DLD1 (cell line): ENCODE measurements at regions not wholly inside any gene's neighbourhood (a gene's known extent, or its start where the extent isn't known, plus 50 kb on each side); places are given as distances from the start of the nearest gene placed in this dataset.

ENCODE experiments used
- in situ Hi-C: cut with HindIII; loops from 2 replicates; pipeline ENCODE4 v1.10.0; 2017; ENCODE audit warnings: low sequenced_read_pairs

DNA sequence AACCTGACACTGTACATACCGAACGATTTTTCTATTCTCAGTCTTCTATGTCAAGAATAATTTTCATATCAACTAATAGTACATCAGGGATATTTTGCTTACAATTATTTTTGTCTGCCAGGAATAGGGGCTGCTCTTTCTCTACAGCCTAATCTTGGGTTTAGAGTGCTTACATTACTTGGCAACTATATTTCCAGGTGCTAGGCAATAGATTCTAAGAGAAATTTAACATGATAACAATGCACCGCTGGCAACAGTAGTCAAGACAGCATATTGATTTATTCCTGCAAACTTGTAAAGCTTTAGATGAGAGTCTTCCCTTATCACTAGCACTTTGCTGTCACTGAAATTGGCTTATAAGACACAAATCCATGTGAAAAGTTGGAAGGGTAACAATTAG is 935.9 kb downstream of the CDH11 start:
- in situ Hi-C loops: no loop called here

DNA sequence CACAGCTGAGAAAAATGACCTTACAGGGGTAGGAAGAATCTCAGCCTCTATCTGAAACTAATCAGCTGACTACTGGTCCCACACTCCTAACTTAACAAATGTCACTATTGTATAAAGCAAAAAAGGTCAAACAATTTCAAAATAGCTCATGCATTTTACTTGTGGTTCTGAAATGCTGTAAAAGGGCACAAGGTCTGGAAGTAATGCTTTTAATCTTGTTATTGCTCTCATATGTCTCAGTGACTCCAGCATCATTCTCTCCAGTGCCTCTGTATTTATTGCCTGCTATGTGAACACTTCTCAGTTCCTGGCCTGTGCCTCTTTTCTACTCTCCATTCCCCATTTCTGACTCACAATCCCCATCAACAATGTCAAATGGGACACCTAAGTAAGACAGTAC is 937.7 kb downstream of the CDH11 start:
- in situ Hi-C loops: no loop called here

- in situ Hi-C loops: no loop called here
These were observed 938.9 kb downstream of the CDH11 start for GRCh38 chr16:64182985-64183384.

- in situ Hi-C loops: no loop called here
These were observed 940.5 kb downstream of the CDH11 start for GRCh38 chr16:64181271-64181925.

GRCh38 chr16:64180136-64180900 is 941.5 kb downstream of the CDH11 start:
- in situ Hi-C loops: no loop called here

DNA sequence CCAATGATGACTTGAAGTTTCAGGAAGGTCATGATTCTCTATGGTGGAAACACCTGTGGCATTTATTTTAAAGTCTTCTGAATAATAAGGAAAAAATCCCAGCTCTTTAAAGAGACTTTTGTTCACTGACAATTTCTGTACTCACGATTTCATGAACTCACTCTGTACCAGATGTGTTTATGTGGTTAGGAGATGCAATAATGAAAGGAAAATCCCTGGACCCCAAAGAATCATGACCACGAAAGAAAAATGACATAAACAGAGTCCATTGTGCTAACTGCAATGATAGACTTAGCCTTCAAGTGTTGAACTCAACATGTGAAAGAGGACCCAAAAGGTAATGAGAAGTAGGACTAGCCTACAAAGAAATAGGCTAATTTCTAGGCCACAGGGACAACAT is 947.5 kb downstream of the CDH11 start:
- in situ Hi-C loops: no loop called here

DNA sequence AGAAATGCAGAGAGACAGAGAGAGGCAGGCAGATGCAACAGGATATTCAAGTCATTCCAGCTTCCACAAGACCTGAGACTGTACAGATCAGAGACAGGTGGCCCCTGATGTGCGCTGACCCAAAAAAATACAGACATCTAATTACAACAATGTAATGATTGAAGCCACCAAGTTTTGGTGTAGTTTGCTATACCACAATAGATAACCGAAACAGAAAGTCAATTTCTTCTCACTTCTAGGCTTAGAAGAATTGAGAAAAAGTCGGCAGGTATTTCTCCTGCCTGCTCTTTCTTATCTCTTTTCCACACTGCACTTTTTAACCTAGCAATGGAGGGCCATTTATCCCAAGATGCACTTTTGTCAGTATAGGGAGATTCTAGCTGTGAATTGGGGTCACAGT is 949.2 kb downstream of the CDH11 start:
- in situ Hi-C loops: no loop called here

GRCh38 chr16:64172226-64172625 is 949.6 kb downstream of the CDH11 start:
- in situ Hi-C loops: no loop called here

DNA sequence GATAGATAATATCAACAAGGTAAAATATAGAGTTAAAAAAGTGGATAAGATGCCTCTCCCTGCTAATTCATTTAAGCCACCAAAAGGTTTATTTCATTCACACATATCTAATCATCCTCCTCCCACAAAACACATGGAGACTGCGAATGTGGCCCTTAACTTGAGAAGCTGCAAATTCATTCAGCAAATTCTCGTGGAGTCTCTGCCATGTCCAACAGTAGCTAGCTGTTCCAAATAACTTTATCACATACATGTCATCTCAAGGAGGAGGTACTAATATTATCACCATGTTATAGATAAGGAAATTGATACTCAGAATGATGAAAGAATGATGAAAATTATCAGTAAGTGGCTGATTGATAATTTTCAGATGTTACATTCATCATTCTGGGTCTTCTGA is 950.2 kb downstream of the CDH11 start:
- in situ Hi-C loops: no loop called here

GRCh38 chr16:64168371-64168770 is 953.5 kb downstream of the CDH11 start:
- in situ Hi-C loops: no loop called here

DNA sequence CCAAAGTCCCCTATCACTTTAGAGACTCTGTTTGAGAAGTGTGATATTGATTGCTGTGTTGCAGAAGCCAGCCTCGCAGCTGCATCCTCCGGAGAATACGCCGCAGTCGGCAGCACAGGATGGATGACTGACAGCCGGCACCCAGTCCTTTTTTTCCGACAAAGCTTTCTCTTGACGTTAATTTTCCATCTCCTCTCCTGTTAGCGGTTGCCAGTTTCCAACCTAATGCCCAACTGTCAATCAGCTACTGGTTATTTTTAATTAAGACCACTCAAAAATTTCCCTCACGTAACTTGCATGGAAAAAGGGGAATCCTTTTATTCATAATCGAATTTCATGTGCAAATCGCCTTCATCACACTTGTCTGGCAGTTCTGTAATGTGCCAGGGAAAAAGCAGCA is 953.9 kb downstream of the CDH11 start:
- in situ Hi-C loops: no loop called here

- in situ Hi-C loops: no loop called here
These were observed 956.5 kb downstream of the CDH11 start for GRCh38 chr16:64165368-64165767.

GRCh38 chr16:64162613-64163375 is 959.1 kb downstream of the CDH11 start:
- in situ Hi-C loops: no loop called here

DNA sequence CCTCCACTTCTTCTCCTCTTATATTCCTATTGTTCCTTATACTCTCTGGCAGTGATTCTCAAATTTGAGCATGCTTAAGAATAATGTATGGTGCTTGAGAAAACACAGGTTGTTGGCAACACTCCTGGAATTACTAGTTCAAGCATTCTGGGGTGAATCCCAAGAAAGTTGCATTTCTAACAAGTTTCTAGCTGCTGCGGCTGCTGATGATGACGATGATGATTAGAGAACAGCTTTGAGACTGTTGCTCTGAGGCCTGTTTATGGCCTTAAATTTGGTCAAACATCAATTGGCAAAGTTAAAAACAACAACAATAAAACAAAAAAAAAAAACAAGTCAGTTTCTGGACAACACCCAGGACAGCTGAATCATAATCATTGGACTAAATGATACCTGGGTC is 961.9 kb downstream of the CDH11 start:
- in situ Hi-C loops: no loop called here

DNA sequence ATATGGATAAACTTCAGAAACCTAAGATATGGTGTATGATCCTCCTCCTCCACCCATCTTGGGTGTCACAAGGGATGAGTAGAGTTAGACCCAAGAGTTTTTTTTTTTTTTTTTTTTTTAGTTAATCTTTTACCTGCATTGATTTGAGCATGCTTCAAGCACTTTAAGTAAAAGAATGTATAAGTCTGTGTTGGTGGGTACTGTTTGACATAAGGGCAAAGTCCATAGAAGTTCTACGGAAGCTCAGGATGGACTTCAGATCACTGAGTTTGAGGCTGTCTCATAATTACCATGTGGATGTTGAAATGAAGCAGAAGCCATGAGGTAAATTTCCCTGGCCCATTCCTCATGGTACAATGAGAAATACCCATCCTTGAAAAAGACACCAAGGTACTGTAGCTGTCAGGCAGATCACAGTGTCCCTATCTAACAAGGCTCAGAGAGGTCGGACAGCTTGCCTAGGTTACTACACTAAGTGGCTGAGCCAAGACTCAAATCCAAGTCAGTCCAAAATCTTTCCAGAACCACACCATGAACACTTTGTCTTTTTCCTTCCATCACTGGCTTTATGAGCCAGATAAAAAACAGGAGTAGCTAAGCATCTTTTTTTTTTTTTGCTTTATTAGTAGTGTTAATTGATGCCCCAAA is 962.8 kb downstream of the CDH11 start:
- in situ Hi-C loops: no loop called here

DNA sequence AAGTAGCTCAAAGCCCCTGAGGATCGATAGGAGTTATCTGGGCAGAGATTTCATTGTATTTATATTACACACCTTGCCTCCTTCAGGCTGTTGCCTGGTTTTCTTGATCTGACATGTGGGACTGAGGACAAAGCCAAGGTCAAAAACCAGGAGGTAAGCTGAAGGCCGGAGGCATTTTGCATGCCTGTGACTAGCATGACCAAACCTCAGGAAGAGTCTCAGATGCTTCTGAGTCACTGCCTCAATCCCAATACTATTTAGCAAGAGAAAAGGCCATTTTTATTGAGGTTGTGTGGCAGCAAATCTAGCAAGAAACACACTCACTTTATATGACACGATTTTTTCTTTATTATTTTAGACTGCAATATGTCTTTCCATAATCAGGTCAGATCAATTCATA is 968.1 kb downstream of the CDH11 start:
- in situ Hi-C loops: no loop called here

DNA sequence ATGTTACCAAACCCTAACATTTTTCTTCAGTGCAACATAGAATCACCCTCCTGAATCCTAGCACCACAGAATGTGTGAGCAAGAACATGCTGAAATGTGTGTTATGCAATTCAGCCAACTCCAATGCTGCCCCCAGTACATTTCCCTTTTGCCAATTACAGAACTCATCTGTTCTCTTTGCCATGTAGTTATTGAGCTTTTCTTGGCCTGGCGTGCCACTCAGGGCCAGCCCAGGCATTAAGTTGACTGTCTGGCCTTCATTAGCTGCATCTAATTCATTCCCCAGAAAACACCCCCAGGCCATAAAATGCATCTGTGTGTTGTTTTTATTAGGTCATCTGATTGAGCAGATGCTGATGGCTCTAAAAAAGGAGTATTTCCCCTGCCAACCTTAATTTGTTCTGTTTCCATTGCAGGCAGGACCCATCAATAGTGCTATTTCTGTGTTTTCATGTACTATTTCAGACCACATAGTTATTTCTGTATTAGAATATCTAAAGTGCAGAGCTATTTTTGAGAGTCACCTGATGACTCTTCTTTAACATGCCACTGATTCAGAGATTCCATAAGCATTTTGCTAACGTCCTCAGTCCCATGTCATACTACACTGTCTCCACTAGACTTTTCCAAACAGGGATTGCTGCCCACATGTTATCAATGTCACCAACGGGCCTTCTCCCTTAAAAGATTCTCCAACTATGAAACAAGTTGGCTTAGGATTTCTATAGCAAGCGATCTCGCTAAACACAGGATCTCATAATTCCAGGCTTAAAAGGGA is 969.7 kb downstream of the CDH11 start:
- in situ Hi-C loops: no loop called here

DNA sequence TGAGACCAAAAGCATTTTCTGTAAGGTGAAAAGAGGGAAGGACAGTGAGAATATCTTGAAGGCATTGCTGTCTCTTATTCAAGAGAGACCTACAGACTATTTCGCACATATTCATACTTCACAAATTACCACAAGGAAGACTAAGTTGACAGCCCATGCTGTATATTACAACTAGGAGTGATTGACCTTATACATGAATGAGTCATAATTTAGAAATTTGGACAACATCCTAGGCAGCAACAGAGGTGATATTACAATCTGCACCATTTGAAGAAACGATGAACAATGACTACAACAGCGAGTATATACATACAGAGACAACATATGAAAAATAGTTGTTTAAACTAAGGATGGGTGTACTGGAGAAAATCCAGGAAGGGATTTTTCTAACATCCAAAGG is 971.7 kb downstream of the CDH11 start:
- in situ Hi-C loops: no loop called here

- in situ Hi-C loops: no loop called here
These were observed 972.1 kb downstream of the CDH11 start for GRCh38 chr16:64149756-64150155.

DNA sequence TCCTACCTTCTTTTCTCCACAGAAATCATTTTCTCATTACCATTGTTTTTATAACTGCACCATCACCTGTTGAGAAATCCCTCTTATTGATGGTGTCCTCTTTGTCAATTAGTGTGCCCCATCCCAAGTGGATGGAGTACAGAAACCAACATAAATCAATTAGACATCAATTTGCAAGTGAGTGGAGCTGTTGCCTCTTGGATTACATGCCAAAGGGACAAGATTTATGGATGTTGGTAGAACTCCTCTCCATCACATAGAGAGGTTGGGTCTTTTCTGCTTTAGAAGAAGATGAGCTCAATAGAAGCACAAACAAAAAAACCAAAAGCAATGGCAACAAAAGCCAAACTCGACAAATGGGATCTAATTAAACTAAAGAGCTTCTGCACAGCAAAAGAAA is 973.5 kb downstream of the CDH11 start:
- in situ Hi-C loops: no loop called here

GRCh38 chr16:64147941-64148340 is 973.9 kb downstream of the CDH11 start:
- in situ Hi-C loops: no loop called here
